HCT116 (cell line): ENCODE measurements at regions not wholly inside any gene's neighbourhood (a gene's known extent, or its start where the extent isn't known, plus 50 kb on each side); places are given as distances from the start of the nearest gene placed in this dataset.

Experiments used
- ATAC-seq: fragments of 200-7000 bp; cut with Tn5 transposase; 2 replicates; pipeline ENCODE4 v1.9.1; 2020; ENCODE audit warnings: mild to moderate bottlenecking, moderate library complexity
- BruUV-seq: library from RNA; stranded (reverse); fragments of 400-500 nt; replicated peaks from 2 replicates; lab custom pipeline; 2021; lab: Mats Ljungman, UMichigan
- CTCF ChIA-PET: fragments of 300-600 bp; sonication (Branson Sonifier 250); formaldehyde crosslinking; loops from one replicate; lab custom pipeline; 2021; ENCODE audit warnings: antibody characterized with exemption; lab: Charles Lee
- POLR2A ChIA-PET: fragments of 300-600, 350-600 bp; sonication (Branson Sonifier 250); formaldehyde crosslinking; loops from one replicate; lab custom pipeline; 2021; ENCODE audit warnings: antibody characterized with exemption; lab: Charles Lee
- RAD21 ChIA-PET, 2 experiments: fragments of 300-600 bp; sonication (Branson Sonifier 250); formaldehyde crosslinking; loops; one replicate each; lab custom pipeline; 2023; ENCODE audit warnings: low total read pairs in 2 of 2; ENCODE audit not compliant: uncharacterized antibody in 2 of 2, unreplicated experiment in 2 of 2, low non-redundant PET in 1 of 2; lab: Charles Lee
- DNase-seq: peaks from one replicate; pipeline ENCODE4 v3.0.0-alpha.2; 2010; ENCODE audit warnings: low read depth, low spot score
- H2AFZ ChIP-seq: fragments of 200-600 bp; shearing (Covaris generic), sonication (generic); 2 replicates; pipeline ENCODE4 v1.6.1; 2017; ENCODE audit warnings: low read depth, mixed run types, mixed read lengths, antibody characterized with exemption, low read length; ENCODE audit not compliant: poor library complexity, severe bottlenecking
- H3K27ac ChIP-seq: 2 replicates; pipeline ENCODE4 v1.5.1; 2012; ENCODE audit warnings: low read depth, low read length
- H3K27me3 ChIP-seq: fragments of 200-600 bp; sonication (generic); 2 replicates; pipeline ENCODE4 v1.6.1; 2016; ENCODE audit warnings: mixed run types, low read length, mixed read lengths; ENCODE audit not compliant: insufficient read depth
- H3K36me3 ChIP-seq, 2 experiments: fragments of 200-500 bp in 1 of 2; fragments of 200-600 bp in 1 of 2; sonication (Bioruptor generic) in 1 of 2; sonication (generic) in 1 of 2; 2 replicates each; pipeline versions ENCODE4 v1.5.1 to v1.6.1; 2014 to 2016; ENCODE audit warnings: low read length in 2 of 2, inconsistent platforms in 1 of 2, mixed read lengths in 1 of 2, mixed run types in 1 of 2; ENCODE audit not compliant: insufficient read depth in 2 of 2, control insufficient read depth in 1 of 2
- H3K4me1 ChIP-seq, 2 experiments: fragments of 200-600 bp in 1 of 2; sonication (generic) in 1 of 2; 2 replicates each; pipeline versions ENCODE4 v1.5.1 to v1.6.1; 2012 to 2017; ENCODE audit warnings: low read length in 2 of 2, inconsistent platforms in 1 of 2, mild to moderate bottlenecking in 1 of 2, mixed read lengths in 1 of 2, mixed run types in 1 of 2, moderate library complexity in 1 of 2; ENCODE audit not compliant: insufficient read depth in 2 of 2, control insufficient read depth in 1 of 2
- H3K4me2 ChIP-seq: fragments of 200-600 bp; sonication (generic); 2 replicates; pipeline ENCODE4 v1.6.1; 2017; ENCODE audit warnings: mixed run types, low read length, mixed read lengths
- H3K4me3 ChIP-seq, 2 experiments: fragments of 200-600 bp in 1 of 2; sonication (generic) in 1 of 2; replicated peaks in 1 of 2; 2 replicates each; pipeline ENCODE4 v1.5.1; 2011 to 2016; ENCODE audit warnings: low read length in 2 of 2, control low read depth in 1 of 2, low read depth in 1 of 2, mild to moderate bottlenecking in 1 of 2, mixed read lengths in 1 of 2, mixed run types in 1 of 2
- H3K79me2 ChIP-seq: fragments of 200-600 bp; sonication (generic); 2 replicates; pipeline ENCODE4 v1.6.1; 2017; ENCODE audit warnings: mild to moderate bottlenecking, mixed run types, low read length, moderate library complexity, mixed read lengths; ENCODE audit not compliant: insufficient read depth
- H3K9ac ChIP-seq: fragments of 200-600 bp; sonication (generic); 2 replicates; pipeline ENCODE4 v1.6.1; 2016; ENCODE audit warnings: low read length, mixed read lengths
- H3K9me2 ChIP-seq: fragments of 200-600 bp; sonication (generic), shearing (Covaris generic); 2 replicates; pipeline ENCODE4 v1.6.1; 2017; ENCODE audit warnings: mixed run types, mild to moderate bottlenecking, moderate library complexity; ENCODE audit not compliant: insufficient read depth
- H3K9me3 ChIP-seq, 2 experiments: fragments of 200-500 bp in 1 of 2; fragments of 200-600 bp in 1 of 2; sonication (Bioruptor generic) in 1 of 2; sonication (generic) in 1 of 2; 2 replicates each; pipeline ENCODE4 v1.6.1; 2014 to 2017; ENCODE audit warnings: low read length in 2 of 2, mixed read lengths in 2 of 2, inconsistent platforms in 1 of 2, low read depth in 1 of 2, mild to moderate bottlenecking in 1 of 2, mixed run types in 1 of 2, moderate library complexity in 1 of 2; ENCODE audit not compliant: control insufficient read depth in 1 of 2, insufficient read depth in 1 of 2
- H4K20me1 ChIP-seq: fragments of 200-600 bp; sonication (generic), shearing (Covaris generic); 2 replicates; pipeline ENCODE4 v1.6.1; 2017; ENCODE audit warnings: mixed run types, mild to moderate bottlenecking, moderate library complexity; ENCODE audit not compliant: insufficient read depth
- CBX3 ChIP-seq: IDR thresholded peaks from 2 replicates; pipeline ENCODE4 v1.6.1; 2012; ENCODE audit warnings: low read depth
- EGR1 ChIP-seq: IDR thresholded peaks from 2 replicates; pipeline ENCODE4 v1.6.1; 2012; ENCODE audit warnings: low read depth
- ELF1 ChIP-seq: IDR thresholded peaks from 2 replicates; pipeline ENCODE4 v1.6.1; 2012; ENCODE audit warnings: low read depth, borderline replicate concordance
- FOSL1 ChIP-seq: IDR thresholded peaks from 2 replicates; pipeline ENCODE4 v1.6.1; 2012; ENCODE audit warnings: low read depth
- POLR2AphosphoS5 ChIP-seq: IDR thresholded peaks from 2 replicates; pipeline ENCODE4 v1.6.1; 2011; ENCODE audit warnings: mild to moderate bottlenecking, low read depth, low read length, moderate library complexity
- SP1 ChIP-seq: IDR thresholded peaks from 2 replicates; pipeline ENCODE4 v1.6.1; 2012; ENCODE audit warnings: low read depth
- TCF7L2 ChIP-seq: IDR thresholded peaks from 2 replicates; pipeline ENCODE4 v1.7.0; 2011; ENCODE audit warnings: borderline replicate concordance, inconsistent platforms; ENCODE audit not compliant: insufficient read depth, insufficient read length; ENCODE audit errors: extremely low read depth
- ZFX ChIP-seq: fragments of 450-650 bp; IDR thresholded peaks from 2 replicates; pipeline ENCODE4 v1.6.1; 2017
- ZNF274 ChIP-seq: fragments of 200-500 bp; sonication (Bioruptor generic); IDR thresholded peaks from 2 replicates; pipeline ENCODE4 v1.6.1; 2014; ENCODE audit warnings: mild to moderate bottlenecking, low read depth, low read length, inconsistent platforms
- intact Hi-C: fragments of 100-400 bp; cut with micrococcal nuclease; formaldehyde crosslinking; loops from 2 replicates; pipeline ENCODE4 v1.10.0; 2022
- TF ChIP-seq, protein P1 (sequence below): IDR thresholded peaks from 2 replicates; pipeline ENCODE4 v1.6.1; 2012
- TF ChIP-seq, protein P2 (sequence below): IDR thresholded peaks from 2 replicates; pipeline ENCODE4 v1.6.1; 2011; ENCODE audit warnings: mild to moderate bottlenecking, low read length, moderate library complexity; ENCODE audit not compliant: insufficient replicate concordance; ENCODE audit errors: extremely low read depth

DNA sequence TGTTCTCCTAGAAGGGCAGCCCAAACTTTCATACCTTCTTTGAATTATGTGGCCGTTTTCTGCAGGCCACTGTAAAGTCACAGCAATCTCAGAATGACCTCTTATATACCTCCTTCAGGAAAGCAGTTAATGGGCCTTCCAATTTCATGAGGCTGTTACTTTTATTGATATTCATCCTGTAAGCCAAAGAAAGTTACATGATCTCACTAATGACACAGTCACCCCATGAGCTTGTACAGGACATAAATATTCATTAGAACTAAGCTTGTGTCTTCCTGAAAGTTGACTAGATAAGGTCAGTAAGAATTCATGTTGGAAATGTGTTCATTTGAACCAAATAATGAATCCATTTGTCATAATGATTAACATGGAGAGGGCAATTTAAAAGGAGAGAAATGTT lies 283.1 kb upstream of the NWD2 start:
- intact Hi-C loops: no loop called here
- ATAC-seq (no peak), DNase-seq (no peak)
- Histone ChIP-seq H3K4me3 (no peak overlapping the region), H3K9me3 (no peaks in the 10 kb centered on the region), H3K4me2 (no peak overlapping the region), H3K27ac (no peak overlapping the region), H2AFZ (no peak overlapping the region), H3K27me3 (no peaks in the 10 kb centered on the region), H3K36me3 (no peaks in the 10 kb centered on the region), H3K9me2 (no peaks in the 10 kb centered on the region), H3K4me1 (no peaks in the 10 kb centered on the region), H3K9ac (no peak overlapping the region), H3K79me2 (no peaks in the 10 kb centered on the region), H4K20me1 (no peaks in the 10 kb centered on the region)
- CTCF ChIA-PET: no interaction called here
- TF ChIP-seq ZFX (no peak), POLR2AphosphoS5 (no peak)
- no TSS peak for BruUV-seq
- RAD21 ChIA-PET: no interaction called here
- POLR2A ChIA-PET: no interaction called here

GRCh38 chr4:36966756-36967460 lies 277.6 kb upstream of the NWD2 start:
- Histone ChIP-seq H4K20me1 (no peaks in the 10 kb centered on the region), H3K36me3 (no peaks in the 10 kb centered on the region), H3K4me3 (no peak overlapping the region), H3K9me2 (no peaks in the 10 kb centered on the region), H3K27me3 (no peaks in the 10 kb centered on the region), H3K9me3 (no peaks in the 10 kb centered on the region), H2AFZ (no peak overlapping the region), H3K4me1 (no peaks in the 10 kb centered on the region), H3K4me2 (no peak overlapping the region), H3K79me2 (no peaks in the 10 kb centered on the region), H3K9ac (no peak overlapping the region), H3K27ac (no peak overlapping the region)
- no peak for ATAC-seq
- no peak for DNase-seq
- ChIA-PET RAD21 (no interaction called here), CTCF (no interaction called here), POLR2A (no interaction called here)
- TF ChIP-seq, protein P1, sequence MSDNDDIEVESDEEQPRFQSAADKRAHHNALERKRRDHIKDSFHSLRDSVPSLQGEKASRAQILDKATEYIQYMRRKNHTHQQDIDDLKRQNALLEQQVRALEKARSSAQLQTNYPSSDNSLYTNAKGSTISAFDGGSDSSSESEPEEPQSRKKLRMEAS: no peak
- TF ChIP-seq CBX3 (no peak), SP1 (no peak), TCF7L2 (no peak), EGR1 (no peak), ZNF274 (no peak), ELF1 (no peak), FOSL1 (no peak), POLR2AphosphoS5 (no peak)
- TF ChIP-seq, protein P2, sequence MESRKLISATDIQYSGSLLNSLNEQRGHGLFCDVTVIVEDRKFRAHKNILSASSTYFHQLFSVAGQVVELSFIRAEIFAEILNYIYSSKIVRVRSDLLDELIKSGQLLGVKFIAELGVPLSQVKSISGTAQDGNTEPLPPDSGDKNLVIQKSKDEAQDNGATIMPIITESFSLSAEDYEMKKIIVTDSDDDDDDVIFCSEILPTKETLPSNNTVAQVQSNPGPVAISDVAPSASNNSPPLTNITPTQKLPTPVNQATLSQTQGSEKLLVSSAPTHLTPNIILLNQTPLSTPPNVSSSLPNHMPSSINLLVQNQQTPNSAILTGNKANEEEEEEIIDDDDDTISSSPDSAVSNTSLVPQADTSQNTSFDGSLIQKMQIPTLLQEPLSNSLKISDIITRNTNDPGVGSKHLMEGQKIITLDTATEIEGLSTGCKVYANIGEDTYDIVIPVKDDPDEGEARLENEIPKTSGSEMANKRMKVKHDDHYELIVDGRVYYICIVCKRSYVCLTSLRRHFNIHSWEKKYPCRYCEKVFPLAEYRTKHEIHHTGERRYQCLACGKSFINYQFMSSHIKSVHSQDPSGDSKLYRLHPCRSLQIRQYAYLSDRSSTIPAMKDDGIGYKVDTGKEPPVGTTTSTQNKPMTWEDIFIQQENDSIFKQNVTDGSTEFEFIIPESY: no peak
- no TSS peak for BruUV-seq
- intact Hi-C loops: no loop called here
